Panc1 (cell line): ENCODE measurements at regions not wholly inside any gene's neighbourhood (a gene's known extent, or its start where the extent isn't known, plus 50 kb on each side); places are given as distances from the start of the nearest gene placed in this dataset.

Experiments
- ATAC-seq: fragments of 200-7000 bp; cut with Tn5 transposase; 2 replicates; pipeline ENCODE4 v1.9.1; 2020; ENCODE audit warnings: mild to moderate bottlenecking, moderate library complexity
- BruUV-seq: library from RNA; stranded (reverse); fragments of 400-500 nt; replicated peaks from 2 replicates; lab custom pipeline; 2021; lab: Mats Ljungman, UMichigan
- CTCF ChIA-PET: fragments of 300-600 bp; sonication (Branson Sonifier 250); formaldehyde crosslinking; loops from one replicate; lab custom pipeline; 2022; ENCODE audit warnings: antibody characterized with exemption; lab: Charles Lee
- POLR2A ChIA-PET: fragments of 300-600 bp; sonication (Branson Sonifier 250); formaldehyde crosslinking; loops from one replicate; lab custom pipeline; 2022; ENCODE audit warnings: antibody characterized with exemption; lab: Charles Lee
- DNase-seq: peaks from one replicate; pipeline ENCODE4 v3.0.0-alpha.2; 2010; ENCODE audit warnings: low read depth, low spot score
- H3K27ac ChIP-seq: 2 replicates; pipeline ENCODE4 v1.5.1; 2011; ENCODE audit warnings: mild to moderate bottlenecking, low read length, inconsistent platforms
- H3K27me3 ChIP-seq: fragments of 200-500 bp; sonication (Bioruptor generic); 2 replicates; pipeline ENCODE4 v1.6.0; 2014; ENCODE audit warnings: low read length, inconsistent platforms; ENCODE audit not compliant: control insufficient read depth, insufficient read depth
- H3K36me3 ChIP-seq: fragments of 200-500 bp; sonication (Bioruptor generic); 2 replicates; pipeline ENCODE4 v1.5.1; 2014; ENCODE audit warnings: inconsistent platforms, mild to moderate bottlenecking, low read length, moderate library complexity; ENCODE audit not compliant: control insufficient read depth, insufficient read depth
- H3K4me1 ChIP-seq: 2 replicates; pipeline ENCODE4 v1.5.1; 2011; ENCODE audit warnings: inconsistent platforms, mild to moderate bottlenecking, low read length, moderate library complexity; ENCODE audit not compliant: control insufficient read depth, insufficient read depth
- H3K4me3 ChIP-seq, 2 experiments: 2 replicates each; pipeline ENCODE4 v1.5.1; 2011 to 2012; ENCODE audit warnings: low read depth in 2 of 2, low read length in 2 of 2, mild to moderate bottlenecking in 2 of 2, inconsistent platforms in 1 of 2, moderate library complexity in 1 of 2
- H3K9me3 ChIP-seq: fragments of 200-500 bp; sonication (Bioruptor generic); 2 replicates; pipeline ENCODE4 v1.5.1; 2014; ENCODE audit warnings: low read depth, mild to moderate bottlenecking, inconsistent platforms, low read length, moderate library complexity; ENCODE audit not compliant: control insufficient read depth, insufficient read depth
- CTCF ChIP-seq: fragments of 450-650 bp; IDR thresholded peaks from 2 replicates; pipeline ENCODE4 v1.5.1; 2017; ENCODE audit warnings: mild to moderate bottlenecking
- POLR2AphosphoS5 ChIP-seq: IDR thresholded peaks from 2 replicates; pipeline ENCODE4 v1.6.1; 2012; ENCODE audit warnings: mild to moderate bottlenecking, low read depth, low read length, moderate library complexity
- REST ChIP-seq, 2 experiments: IDR thresholded peaks; 2 replicates each; pipeline ENCODE4 v1.6.1; 2011 to 2012; ENCODE audit warnings: low read depth in 2 of 2, control low read depth in 1 of 2, low read length in 1 of 2, mild to moderate bottlenecking in 1 of 2, moderate library complexity in 1 of 2; ENCODE audit not compliant: insufficient read depth in 1 of 2
- SIN3A ChIP-seq: IDR thresholded peaks from 2 replicates; pipeline ENCODE4 v1.6.1; 2012; ENCODE audit warnings: low read depth, mild to moderate bottlenecking, low read length, moderate library complexity, borderline replicate concordance; ENCODE audit not compliant: insufficient read depth
- TCF7L2 ChIP-seq: IDR thresholded peaks from 2 replicates; pipeline ENCODE4 v1.6.1; 2011; ENCODE audit warnings: mild to moderate bottlenecking, low read depth, low read length, inconsistent platforms
- in situ Hi-C: cut with HindIII; loops from 2 replicates; pipeline ENCODE4 v1.10.0; 2016; ENCODE audit warnings: low sequenced_read_pairs, low pct_unique_long_range_greater_than_20kb
- intact Hi-C: fragments of 100-400 bp; cut with micrococcal nuclease; formaldehyde crosslinking; loops from one replicate; pipeline ENCODE4 v1.10.0; 2022; ENCODE audit not compliant: unreplicated experiment

GRCh38 chr17:77319211-77320043 lies 178.7 kb downstream of the SEC14L1 start:
- in situ Hi-C loops: no loop called here
- ATAC-seq (peak; percentile 68), DNase-seq (no peak)
- TF ChIP-seq SIN3A (peak; percentile 91), REST (IDR thresholded peaks at IDR 0.05; ENCODE audit: insufficient read depth in 1 of 2, low read depth in 2 of 2, low read length in 1 of 2) (no peak), TCF7L2 (0 out of 2 replicates have a peak, but pooled peaks have one; percentile 14), CTCF (no peak), POLR2AphosphoS5 (peak; percentile 71)
- Histone ChIP-seq H3K27me3 (no peaks in the 10 kb centered on the region), H3K9me3 (no peaks in the 10 kb centered on the region), H3K4me1 (peaks cover 76% of the 10 kb centered on the region), H3K36me3 (no peaks in the 10 kb centered on the region), H3K4me3 (peak overlapping the region; percentile 70 to 92), H3K27ac (peak overlapping the region; percentile 99)
- intact Hi-C loops: loop anchor here (5.0 kb wide), 1 partner anchor 37 kb away; no protein-coding TSS in a partner anchor
- BruUV-seq: TSS peak; percentile 69
- CTCF ChIA-PET: no interaction called here
- POLR2A ChIA-PET: no interaction called here

GRCh38 chr17:77320044-77320440 lies 179.3 kb downstream of the SEC14L1 start:
- Histone ChIP-seq H3K9me3 (no peaks in the 10 kb centered on the region), H3K4me3 (peak overlapping the region; percentile 70 to 92), H3K27ac (peak overlapping the region; percentile 99), H3K36me3 (no peaks in the 10 kb centered on the region), H3K4me1 (peaks cover 75% of the 10 kb centered on the region), H3K27me3 (no peaks in the 10 kb centered on the region)
- in situ Hi-C loops: no loop called here
- ATAC-seq (no peak), DNase-seq (no peak)
- BruUV-seq: no TSS peak
- TF ChIP-seq REST (IDR thresholded peaks at IDR 0.05; ENCODE audit: insufficient read depth in 1 of 2, low read depth in 2 of 2, low read length in 1 of 2): no peak
- intact Hi-C loops: no loop called here
- ChIA-PET POLR2A (interaction anchor here (1.0 kb wide), 1 partner anchor 21 kb away, joined by 3 read pairs; no protein-coding TSS in a partner anchor), CTCF (no interaction called here)
